Left lung (tissue), 4 donors: ENCODE measurements at regions not wholly inside any gene's neighbourhood (a gene's known extent, or its start where the extent isn't known, plus 50 kb on each side); places are given as distances from the start of the nearest gene placed in this dataset.
A peak's percentile ranks its signal among the peaks of the same experiment; 100 is the strongest.

Experiments
- ATAC-seq: fragments of 200-7000 bp; cut with Tn5 transposase; one replicate; pipeline ENCODE4 v1.9.1; 2020; ENCODE audit warnings: moderate library complexity
- DNase-seq, 4 donors: peaks; one replicate each; pipeline ENCODE4 v3.0.0-alpha.2; 2013 to 2020
- H3K27ac ChIP-seq, 2 donors: fragments of 200-600 bp; sonication (generic) in 1 of 2; one replicate each; pipeline versions ENCODE4 v1.5.0 to v1.8.0; 2020 to 2021
- H3K27me3 ChIP-seq, 2 donors: fragments of 200-600 bp; sonication (generic) in 1 of 2; one replicate each; pipeline versions ENCODE4 v1.5.0 to v1.8.0; 2020 to 2021
- H3K36me3 ChIP-seq, 2 donors: fragments of 200-600 bp; sonication (generic) in 1 of 2; one replicate each; pipeline versions ENCODE4 v1.5.0 to v1.8.0; 2020 to 2021
- H3K4me1 ChIP-seq, 2 donors: fragments of 200-600 bp; one replicate each; pipeline ENCODE4 v1.8.0; 2021
- H3K4me3 ChIP-seq, 2 donors: fragments of 200-600 bp; sonication (generic) in 1 of 2; one replicate each; pipeline versions ENCODE4 v1.5.0 to v1.8.0; 2020 to 2021; ENCODE audit warnings: mild to moderate bottlenecking in 1 of 2
- H3K9me3 ChIP-seq, 2 donors: fragments of 200-600 bp; sonication (generic) in 1 of 2; one replicate each; pipeline versions ENCODE4 v1.5.0 to v1.8.0; 2020 to 2021
- intact Hi-C, 2 donors: fragments of 100-400 bp; cut with DNase I; formaldehyde crosslinking; loops; one replicate each; pipeline versions ENCODE4 v1.11.2 to v1.14.2; 2022
- TF ChIP-seq, protein P1 (sequence below), 2 donors: fragments of 200-600 bp; sonication (generic) in 1 of 2; IDR thresholded peaks; one replicate each; pipeline versions ENCODE4 v1.5.0 to v1.8.0; 2021; ENCODE audit warnings: antibody characterized with exemption in 2 of 2
- donor health status: DM: no; HTN: yes; CAD: no.
- donor health status: DM: no; HTN: no; CAD: no.

DNA sequence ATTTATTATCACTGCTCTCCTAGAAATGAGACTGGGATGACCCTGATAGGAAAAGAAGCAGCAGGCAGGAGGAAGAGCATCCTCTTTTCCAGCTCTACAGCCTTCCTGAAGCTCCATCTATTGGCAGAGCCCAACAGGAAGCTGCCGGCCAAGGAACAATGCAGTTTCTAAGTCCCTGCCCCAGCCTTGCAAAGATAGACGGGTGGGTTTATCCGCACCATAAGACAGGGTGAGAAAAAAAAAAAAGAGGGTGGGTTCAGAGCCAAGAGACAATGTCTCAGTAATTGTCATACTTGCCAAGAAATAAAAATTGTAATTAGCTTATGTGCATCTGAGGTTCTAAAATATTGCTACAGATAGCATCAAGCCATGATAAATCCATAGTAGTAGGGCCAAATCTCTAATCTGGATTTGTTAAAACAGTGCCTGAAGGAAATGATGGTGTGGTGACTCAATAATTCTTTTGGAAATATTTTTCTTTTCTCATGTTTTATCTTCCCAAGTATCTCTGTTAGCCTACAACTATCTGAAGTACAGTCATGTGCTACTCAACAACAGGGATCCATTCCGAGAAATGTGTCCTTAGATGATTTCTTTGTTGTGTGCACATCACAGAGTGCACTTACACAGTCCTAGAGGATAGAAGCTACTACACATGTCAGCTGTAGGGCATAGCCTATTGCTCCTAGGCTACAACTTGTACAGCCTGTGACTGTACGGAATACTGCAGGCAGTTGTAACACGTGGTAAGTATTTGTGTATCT lies 242.9 kb upstream of the CXCL12 start:
- DNase-seq (no peak), ATAC-seq (peak; percentile 23)
- Histone ChIP-seq H3K36me3 (no peaks in the 10 kb centered on the region), H3K4me3 (no peak overlapping the region), H3K4me1 (no peaks in the 10 kb centered on the region), H3K27ac (no peak overlapping the region), H3K9me3 (no peaks in the 10 kb centered on the region), H3K27me3 (no peaks in the 10 kb centered on the region)
- intact Hi-C loops = no loop called here
- TF ChIP-seq, protein P1, sequence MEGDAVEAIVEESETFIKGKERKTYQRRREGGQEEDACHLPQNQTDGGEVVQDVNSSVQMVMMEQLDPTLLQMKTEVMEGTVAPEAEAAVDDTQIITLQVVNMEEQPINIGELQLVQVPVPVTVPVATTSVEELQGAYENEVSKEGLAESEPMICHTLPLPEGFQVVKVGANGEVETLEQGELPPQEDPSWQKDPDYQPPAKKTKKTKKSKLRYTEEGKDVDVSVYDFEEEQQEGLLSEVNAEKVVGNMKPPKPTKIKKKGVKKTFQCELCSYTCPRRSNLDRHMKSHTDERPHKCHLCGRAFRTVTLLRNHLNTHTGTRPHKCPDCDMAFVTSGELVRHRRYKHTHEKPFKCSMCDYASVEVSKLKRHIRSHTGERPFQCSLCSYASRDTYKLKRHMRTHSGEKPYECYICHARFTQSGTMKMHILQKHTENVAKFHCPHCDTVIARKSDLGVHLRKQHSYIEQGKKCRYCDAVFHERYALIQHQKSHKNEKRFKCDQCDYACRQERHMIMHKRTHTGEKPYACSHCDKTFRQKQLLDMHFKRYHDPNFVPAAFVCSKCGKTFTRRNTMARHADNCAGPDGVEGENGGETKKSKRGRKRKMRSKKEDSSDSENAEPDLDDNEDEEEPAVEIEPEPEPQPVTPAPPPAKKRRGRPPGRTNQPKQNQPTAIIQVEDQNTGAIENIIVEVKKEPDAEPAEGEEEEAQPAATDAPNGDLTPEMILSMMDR (IDR thresholded peaks at IDR 0.05) = no peak

DNA sequence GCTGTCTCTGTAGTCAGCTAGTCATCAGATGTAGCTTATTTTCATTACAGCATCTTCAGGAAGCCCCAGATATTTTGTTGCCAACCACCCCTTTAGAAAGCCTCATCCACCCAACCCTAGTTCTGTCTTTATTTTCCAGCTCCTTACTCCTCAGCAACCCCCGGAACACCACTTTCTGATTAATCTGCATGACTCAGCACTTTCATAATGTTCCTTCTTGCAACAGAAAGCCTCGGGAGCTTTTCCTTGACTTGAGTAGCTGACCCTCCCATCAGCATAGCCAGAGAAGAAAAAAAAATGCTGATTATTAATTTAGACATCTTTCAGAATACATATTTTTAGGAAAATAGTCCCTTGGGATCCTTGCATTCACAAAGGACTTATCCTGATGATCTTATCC lies 244.0 kb upstream of the CXCL12 start:
- H3K4me1 ChIP-seq = no peaks in the 10 kb centered on the region
- H3K4me3 ChIP-seq = no peak overlapping the region
- DNase-seq (no peak), ATAC-seq (peak; percentile 45)
- intact Hi-C loops = no loop called here
- H3K36me3 ChIP-seq = no peaks in the 10 kb centered on the region
- TF ChIP-seq, protein P1 (IDR thresholded peaks at IDR 0.05) = no peak
- H3K27me3 ChIP-seq = no peaks in the 10 kb centered on the region
- no peak overlapping the region for H3K27ac ChIP-seq
- peaks cover 0 to 6% of the 10 kb centered on the region in 2 donors for H3K9me3 ChIP-seq

DNA sequence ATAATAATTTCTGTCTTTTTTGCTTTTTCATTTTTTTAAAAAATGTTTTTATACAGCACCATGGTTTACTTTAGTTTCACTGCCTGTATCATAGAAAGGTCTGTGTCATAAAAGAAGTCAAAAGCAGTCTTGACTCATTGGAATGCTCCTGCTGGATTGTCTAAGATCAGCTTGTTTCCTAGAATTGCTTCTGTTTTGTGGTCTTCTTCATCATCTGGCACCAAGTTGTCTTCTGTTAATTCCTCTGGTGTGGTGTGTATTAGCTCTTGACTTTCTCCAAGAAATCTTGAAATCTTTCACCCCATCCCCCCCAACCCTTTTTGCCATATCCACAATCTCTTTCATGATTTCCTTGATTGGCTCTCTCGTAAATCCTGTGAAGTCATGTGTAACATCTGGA lies 250.3 kb upstream of the CXCL12 start:
- TF ChIP-seq, protein P1 (IDR thresholded peaks at IDR 0.05) = no peak
- DNase-seq = no peak
- Histone ChIP-seq H3K9me3 (peaks cover 0 to 6% of the 10 kb centered on the region in 2 donors), H3K4me3 (no peak overlapping the region), H3K4me1 (no peaks in the 10 kb centered on the region), H3K36me3 (no peaks in the 10 kb centered on the region), H3K27ac (no peak overlapping the region), H3K27me3 (no peaks in the 10 kb centered on the region)
- no peak for ATAC-seq
- intact Hi-C loops = no loop called here

GRCh38 chr10:44636625-44637024 lies 251.7 kb upstream of the CXCL12 start:
- Histone ChIP-seq H3K27ac (no peak overlapping the region), H3K9me3 (peaks cover 0 to 6% of the 10 kb centered on the region in 2 donors), H3K4me1 (no peaks in the 10 kb centered on the region), H3K4me3 (no peak overlapping the region), H3K27me3 (no peaks in the 10 kb centered on the region), H3K36me3 (no peaks in the 10 kb centered on the region)
- TF ChIP-seq, protein P1 (IDR thresholded peaks at IDR 0.05) = no peak
- DNase-seq = no peak
- intact Hi-C loops = no loop called here
- no peak for ATAC-seq

DNA sequence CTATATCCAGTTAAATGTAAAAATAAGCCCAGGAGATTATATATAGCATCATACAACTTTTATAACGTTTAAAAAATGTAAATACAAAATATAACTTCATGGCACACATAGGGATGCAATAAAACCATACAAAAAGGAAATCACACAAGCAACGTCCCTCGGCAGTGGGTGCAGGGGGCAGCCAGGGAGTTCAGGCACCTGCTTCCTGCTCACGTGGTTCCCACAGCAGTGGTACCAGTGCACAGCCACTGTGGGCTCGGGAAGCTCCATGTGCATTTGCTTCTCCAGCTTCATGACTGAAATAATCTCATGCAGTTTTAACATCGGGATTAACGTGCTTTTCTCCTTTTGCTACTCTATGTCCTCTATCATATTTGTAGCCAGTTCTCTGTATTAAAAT lies 255.5 kb upstream of the CXCL12 start:
- ATAC-seq = no peak
- intact Hi-C loops = no loop called here
- H3K4me3 ChIP-seq = no peak overlapping the region
- TF ChIP-seq, protein P1 (IDR thresholded peaks at IDR 0.05) = no peak
- H3K9me3 ChIP-seq = peaks cover 0 to 3% of the 10 kb centered on the region in 2 donors
- DNase-seq = no peak
- no peak overlapping the region for H3K27ac ChIP-seq
- H3K36me3 ChIP-seq = no peaks in the 10 kb centered on the region
- H3K4me1 ChIP-seq = no peaks in the 10 kb centered on the region
- no peaks in the 10 kb centered on the region for H3K27me3 ChIP-seq
